PC-3 (cell line): ENCODE measurements at regions not wholly inside any gene's neighbourhood (a gene's known extent, or its start where the extent isn't known, plus 50 kb on each side); places are given as distances from the start of the nearest gene placed in this dataset.

Experiments
- ATAC-seq: fragments of 200-7000 bp; cut with Tn5 transposase; 2 replicates; pipeline ENCODE4 v1.9.1; 2020; ENCODE audit warnings: mild to moderate bottlenecking, moderate library complexity
- BruUV-seq: library from RNA; stranded (reverse); fragments of 400-500 nt; replicated peaks from 2 replicates; lab custom pipeline; 2021; lab: Mats Ljungman, UMichigan
- CTCF ChIA-PET: fragments of 300-600 bp; sonication (Branson Sonifier 250); formaldehyde crosslinking; loops from one replicate; lab custom pipeline; 2022; ENCODE audit warnings: antibody characterized with exemption; lab: Charles Lee
- POLR2A ChIA-PET: fragments of 300-600 bp; sonication (Branson Sonifier 250); formaldehyde crosslinking; loops from one replicate; lab custom pipeline; 2022; ENCODE audit warnings: antibody characterized with exemption; ENCODE audit not compliant: unreplicated experiment; lab: Charles Lee
- DNase-seq: peaks from one replicate; pipeline ENCODE4 v3.0.0-alpha.2; 2015
- H2AFZ ChIP-seq: fragments of 300-600 bp; sonication (generic); 2 replicates; pipeline ENCODE4 v1.6.0; 2016; ENCODE audit warnings: antibody characterized with exemption, low read length
- H3F3A ChIP-seq: fragments of 300-600 bp; sonication (generic); one replicate; pipeline ENCODE4 v1.6.0; 2017; ENCODE audit warnings: antibody characterized with exemption, low read length, control low read depth, mild to moderate bottlenecking; ENCODE audit not compliant: unreplicated experiment
- H3K27ac ChIP-seq: fragments of 300-600 bp; sonication (generic); 2 replicates; pipeline ENCODE4 v1.5.1; 2016; ENCODE audit warnings: mild to moderate bottlenecking, low read length
- H3K27me3 ChIP-seq: fragments of 300-600 bp; sonication (generic); 2 replicates; pipeline ENCODE4 v1.6.1; 2016; ENCODE audit warnings: low read length, mixed read lengths
- H3K36me3 ChIP-seq: fragments of 300-600 bp; sonication (generic); 2 replicates; pipeline ENCODE4 v1.6.1; 2016; ENCODE audit warnings: low read depth, mixed run types, low read length, mixed read lengths
- H3K4me1 ChIP-seq: fragments of 300-600 bp; sonication (generic); 2 replicates; pipeline ENCODE4 v1.5.1; 2016; ENCODE audit warnings: low read length; ENCODE audit not compliant: insufficient read depth
- H3K4me2 ChIP-seq: fragments of 300-600 bp; sonication (generic); 2 replicates; pipeline ENCODE4 v1.6.0; 2016; ENCODE audit warnings: low read length
- H3K4me3 ChIP-seq: fragments of 300-600 bp; sonication (generic); 2 replicates; pipeline ENCODE4 v1.5.1; 2016; ENCODE audit warnings: mild to moderate bottlenecking, low read length, mixed read lengths
- H3K79me2 ChIP-seq: fragments of 300-600 bp; sonication (generic); 2 replicates; pipeline ENCODE4 v1.6.1; 2017; ENCODE audit warnings: low read length, mixed read lengths
- H3K9ac ChIP-seq: fragments of 300-600 bp; sonication (generic); 2 replicates; pipeline ENCODE4 v1.6.0; 2016; ENCODE audit warnings: mild to moderate bottlenecking, low read length
- H3K9me2 ChIP-seq: fragments of 300-600 bp; sonication (generic); replicated peaks from 2 replicates; pipeline ENCODE4 v1.6.1; 2016; ENCODE audit warnings: mixed run types, low read length, mixed read lengths
- H3K9me3 ChIP-seq: fragments of 300-600 bp; sonication (generic); 2 replicates; pipeline ENCODE4 v1.6.1; 2016; ENCODE audit warnings: low read length, mixed read lengths
- H4K20me1 ChIP-seq: fragments of 300-600 bp; sonication (generic); 2 replicates; pipeline ENCODE4 v1.6.1; 2016; ENCODE audit warnings: low read length, mixed read lengths
- CTCF ChIP-seq: fragments of 300-600 bp; sonication (generic); conservative IDR thresholded peaks from 2 replicates; pipeline ENCODE4 v1.5.1; 2017; ENCODE audit warnings: antibody characterized with exemption, low read depth, mild to moderate bottlenecking, low read length
- EZH2 ChIP-seq: fragments of 300-600 bp; sonication (generic); IDR thresholded peaks from one replicate; pipeline ENCODE4 v1.6.1; 2017; ENCODE audit warnings: antibody characterized with exemption, mild to moderate bottlenecking, low read length; ENCODE audit not compliant: unreplicated experiment
- EZH2phosphoT487 ChIP-seq: fragments of 300-600 bp; sonication (generic); IDR thresholded peaks from 2 replicates; pipeline ENCODE4 v1.6.1; 2018; ENCODE audit warnings: mild to moderate bottlenecking, antibody characterized with exemption, low read length, borderline replicate concordance
- intact Hi-C: fragments of 100-400 bp; cut with micrococcal nuclease; formaldehyde crosslinking; loops from 2 replicates; pipeline ENCODE4 v1.9.0; 2023

DNA sequence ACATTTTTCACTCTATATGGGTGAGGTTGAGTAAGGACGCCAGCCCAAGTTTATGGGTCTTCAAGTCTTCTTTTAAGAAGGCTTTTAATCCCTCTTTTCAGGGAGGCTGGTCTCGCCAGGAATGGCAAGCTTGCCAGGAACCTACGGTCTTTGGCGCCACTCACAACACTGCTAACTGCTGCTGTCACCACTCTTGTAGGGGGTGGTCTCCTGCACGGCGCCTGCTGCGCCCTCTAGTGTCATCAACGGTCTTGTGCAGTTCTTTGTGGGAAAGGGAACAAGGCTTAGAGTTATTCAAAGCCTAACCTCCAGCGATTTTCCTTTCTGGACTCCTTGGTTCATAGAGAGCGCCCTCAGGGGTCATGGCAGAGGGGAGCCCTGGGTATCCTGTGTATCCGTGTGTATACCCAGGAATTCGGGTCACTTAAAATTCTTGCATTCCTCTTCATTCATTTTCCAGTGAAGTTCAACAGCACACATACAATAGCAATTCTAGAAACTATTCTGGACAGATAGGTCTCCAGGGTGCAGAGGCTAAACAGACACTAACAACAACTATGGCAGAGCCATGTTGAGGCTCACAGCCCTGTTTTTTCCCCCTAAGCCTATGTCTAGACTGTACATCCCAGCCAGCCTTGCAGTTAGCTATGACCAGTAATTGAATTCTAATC, 392.8 kb upstream of the CAMK1G start:
- POLR2A ChIA-PET, result no interaction called here

GRCh38 chr1:209191262-209191634, 392.3 kb upstream of the CAMK1G start:
- ATAC-seq, result no peak
- H3K9me2 ChIP-seq, result no peaks in the 10 kb centered on the region
- no peaks in the 10 kb centered on the region for H3K79me2 ChIP-seq
- DNase-seq, result no peak
- no peaks in the 10 kb centered on the region for H4K20me1 ChIP-seq
- CTCF ChIA-PET, result interaction anchor here (0.6 kb wide), 1 partner anchor 113 kb away, joined by 3 read pairs; no protein-coding TSS in a partner anchor
- no peak overlapping the region for H3K9ac ChIP-seq
- H3F3A ChIP-seq, result no peaks in the 10 kb centered on the region
- H3K4me2 ChIP-seq, result no peak overlapping the region
- H3K4me3 ChIP-seq, result no peak overlapping the region
- H3K4me1 ChIP-seq, result peaks cover 4% of the 10 kb centered on the region; the same call in 1 of the 2 replicates
- H3K27me3 ChIP-seq, result no peaks in the 10 kb centered on the region
- peaks cover 14% of the 10 kb centered on the region for H3K9me3 ChIP-seq
- no TSS peak for BruUV-seq
- no peak overlapping the region for H3K27ac ChIP-seq
- peak overlapping the region; percentile 19; the same call in 1 of the 2 replicates for H2AFZ ChIP-seq
- POLR2A ChIA-PET, result no interaction called here
- H3K36me3 ChIP-seq, result peaks cover 7% of the 10 kb centered on the region; the same call in 1 of the 2 replicates
- no peak for TF ChIP-seq CTCF
- TF ChIP-seq EZH2phosphoT487, result no peak
- no peak for TF ChIP-seq EZH2
- intact Hi-C loops, result no loop called here

More for the DNA sequence above, 392.8 kb upstream of the CAMK1G start:
- H3K9ac ChIP-seq, result no peak overlapping the region
- no peaks in the 10 kb centered on the region for H4K20me1 ChIP-seq
- no peak overlapping the region for H3K4me3 ChIP-seq
- H3K27ac ChIP-seq, result no peak overlapping the region
- peak overlapping the region; percentile 19; the same call in 1 of the 2 replicates for H2AFZ ChIP-seq
- no peaks in the 10 kb centered on the region for H3K27me3 ChIP-seq
- peaks cover 8% of the 10 kb centered on the region for H3K9me3 ChIP-seq
- CTCF ChIA-PET, result no interaction called here
- H3K79me2 ChIP-seq, result no peaks in the 10 kb centered on the region
- TF ChIP-seq EZH2phosphoT487 (no peak), EZH2 (no peak), CTCF (peak; percentile 97)
- ATAC-seq, result peak; percentile 90
- no peak overlapping the region for H3K4me2 ChIP-seq
- peaks cover 3% of the 10 kb centered on the region; the same call in 1 of the 2 replicates for H3K36me3 ChIP-seq
- H3F3A ChIP-seq, result no peaks in the 10 kb centered on the region
- no TSS peak for BruUV-seq
- no peaks in the 10 kb centered on the region for H3K9me2 ChIP-seq
- intact Hi-C loops, result loop anchor here (1.0 kb wide), 1 partner anchor 114 kb away; no protein-coding TSS in a partner anchor
- H3K4me1 ChIP-seq, result peaks cover 4% of the 10 kb centered on the region; the same call in 1 of the 2 replicates
- DNase-seq, result peak; percentile 86

DNA sequence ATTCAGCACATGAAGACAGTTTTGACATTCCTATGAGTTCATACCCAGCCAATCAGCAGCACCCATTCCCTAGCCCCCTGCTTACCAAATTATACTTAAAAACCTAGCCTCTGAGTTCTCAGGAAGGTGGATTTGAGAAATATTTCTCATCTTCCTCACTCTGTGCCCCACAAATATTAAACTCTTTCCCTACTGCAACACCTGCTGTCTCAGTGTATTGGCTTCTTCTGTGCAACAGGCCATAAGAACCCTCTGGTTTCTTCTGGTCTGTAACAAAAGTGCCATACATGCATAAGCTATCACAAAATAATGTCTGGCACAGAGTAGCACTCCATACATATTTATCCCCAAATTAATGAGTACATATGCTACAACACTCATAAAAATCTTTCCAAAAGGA, 387.4 kb upstream of the CAMK1G start:
- intact Hi-C loops, result no loop called here
- no peak overlapping the region for H3K4me2 ChIP-seq

More for the DNA sequence above, 387.4 kb upstream of the CAMK1G start:
- ChIA-PET POLR2A (no interaction called here), CTCF (no interaction called here)
- H3K9ac ChIP-seq, result no peak overlapping the region
- BruUV-seq, result no TSS peak
- H4K20me1 ChIP-seq, result no peaks in the 10 kb centered on the region
- H3K36me3 ChIP-seq, result peaks cover 12% of the 10 kb centered on the region; the same call in 1 of the 2 replicates
- no peak overlapping the region for H3K4me3 ChIP-seq
- no peaks in the 10 kb centered on the region for H3K79me2 ChIP-seq
- no peak for ATAC-seq
- no peaks in the 10 kb centered on the region for H3F3A ChIP-seq
- H3K27me3 ChIP-seq, result no peaks in the 10 kb centered on the region
- peaks cover 23% of the 10 kb centered on the region for H3K9me3 ChIP-seq
- no peak for DNase-seq
- no peak for TF ChIP-seq CTCF
- no peak for TF ChIP-seq EZH2
- TF ChIP-seq EZH2phosphoT487, result no peak
- peaks cover under 1% of the 10 kb centered on the region; the same call in 1 of the 2 replicates for H3K4me1 ChIP-seq
- no peak overlapping the region for H3K27ac ChIP-seq
- no peak overlapping the region for H2AFZ ChIP-seq
- H3K9me2 ChIP-seq, result no peaks in the 10 kb centered on the region
